HepG2 (cell line): ENCODE measurements at regions not wholly inside any gene's neighbourhood (a gene's known extent, or its start where the extent isn't known, plus 50 kb on each side); places are given as distances from the start of the nearest gene placed in this dataset.
A peak's percentile ranks its signal among the peaks of the same experiment; 100 is the strongest.

ENCODE experiments used
- CEBPB ChIP-seq: IDR thresholded peaks from 2 replicates; pipeline ENCODE4 v1.6.1; 2011; ENCODE audit warnings: low read depth, low read length, improper control_type of control experiment, borderline replicate concordance
- EP300 ChIP-seq, 3 experiments: sonication (generic) in 1 of 3; formaldehyde crosslinking in 1 of 3; IDR thresholded peaks; 2 replicates each; pipeline versions ENCODE4 v1.5.1 to v1.6.1; 2011 to 2020; ENCODE audit warnings: low read depth in 2 of 3, low read length in 2 of 3, borderline replicate concordance in 1 of 3, improper control_type of control experiment in 1 of 3, mild to moderate bottlenecking in 1 of 3, missing genetic modification reagents in 1 of 3, moderate library complexity in 1 of 3
- HMG20B ChIP-seq: conservative IDR thresholded peaks from 2 replicates; pipeline ENCODE4 v1.6.1; 2016; ENCODE audit warnings: missing genetic modification reagents, missing compliant biosample characterization
- NAIF1 ChIP-seq: sonication (generic); formaldehyde crosslinking; IDR thresholded peaks from 2 replicates; pipeline ENCODE4 v1.5.0; 2020; ENCODE audit warnings: mild to moderate bottlenecking, missing genetic modification reagents, borderline replicate concordance
- NONO ChIP-seq, 2 experiments: fragments of 450-650 bp in 1 of 2; sonication (generic) in 1 of 2; formaldehyde crosslinking in 1 of 2; IDR thresholded peaks in 1 of 2; conservative IDR thresholded peaks in 1 of 2; 2 replicates each; pipeline versions ENCODE4 v1.6.1 to v1.8.0; 2017 to 2022; ENCODE audit warnings: mild to moderate bottlenecking in 1 of 2, missing genetic modification reagents in 1 of 2, moderate library complexity in 1 of 2
- ONECUT2 ChIP-seq: sonication (generic); formaldehyde crosslinking; IDR thresholded peaks from 2 replicates; pipeline ENCODE4 v1.4.0; 2020; ENCODE audit warnings: missing genetic modification reagents
- SMAD9 ChIP-seq: sonication (generic); formaldehyde crosslinking; IDR thresholded peaks from 2 replicates; pipeline ENCODE4 v1.5.1; 2020; ENCODE audit warnings: mild to moderate bottlenecking, missing genetic modification reagents
- ZFP36L2 ChIP-seq: sonication (generic); formaldehyde crosslinking; IDR thresholded peaks from 2 replicates; pipeline ENCODE4 v1.4.0; 2020; ENCODE audit warnings: missing genetic modification reagents
- ZFX ChIP-seq: sonication (generic); formaldehyde crosslinking; IDR thresholded peaks from 2 replicates; pipeline ENCODE4 v1.4.0; 2020; ENCODE audit warnings: mild to moderate bottlenecking, low read depth, missing genetic modification reagents, moderate library complexity
- ZNF225 ChIP-seq: sonication (generic); formaldehyde crosslinking; IDR thresholded peaks from 2 replicates; pipeline ENCODE4 v1.4.0; 2020; ENCODE audit warnings: mild to moderate bottlenecking, missing genetic modification reagents
- ZNF3 ChIP-seq: IDR thresholded peaks from 2 replicates; pipeline ENCODE4 v1.7.0; 2017; ENCODE audit warnings: inconsistent platforms
- ZNF619 ChIP-seq: sonication (generic); formaldehyde crosslinking; IDR thresholded peaks from 2 replicates; pipeline ENCODE4 v1.4.0; 2020; ENCODE audit warnings: mild to moderate bottlenecking, missing genetic modification reagents
- ZNF674 ChIP-seq: sonication (generic); formaldehyde crosslinking; IDR thresholded peaks from 2 replicates; pipeline ENCODE4 v1.5.0; 2020; ENCODE audit warnings: low read depth, mild to moderate bottlenecking, missing genetic modification reagents
- ZNF747 ChIP-seq: sonication (generic); formaldehyde crosslinking; IDR thresholded peaks from 2 replicates; pipeline ENCODE4 v1.8.1; 2023; ENCODE audit warnings: missing genetic modification reagents, mild to moderate bottlenecking, borderline replicate concordance
- ZNF776 ChIP-seq: sonication (generic); formaldehyde crosslinking; IDR thresholded peaks from 2 replicates; pipeline ENCODE4 v1.4.0; 2020; ENCODE audit warnings: mild to moderate bottlenecking, missing genetic modification reagents
- ZSCAN20 ChIP-seq: sonication (generic); formaldehyde crosslinking; IDR thresholded peaks from 2 replicates; pipeline ENCODE4 v1.4.0; 2020; ENCODE audit warnings: missing genetic modification reagents, mild to moderate bottlenecking, borderline replicate concordance
- TF ChIP-seq, protein P1 (sequence below): sonication (generic); formaldehyde crosslinking; conservative IDR thresholded peaks from 2 replicates; pipeline ENCODE4 v1.8.1; 2023; ENCODE audit warnings: missing genetic modification reagents
- TF ChIP-seq, protein P2 (sequence below): sonication (generic); formaldehyde crosslinking; IDR thresholded peaks from 2 replicates; pipeline ENCODE4 v1.5.1; 2020; ENCODE audit warnings: mild to moderate bottlenecking, moderate library complexity, missing genetic modification reagents
- TF ChIP-seq, protein P3 (sequence below): sonication (generic); formaldehyde crosslinking; IDR thresholded peaks from 2 replicates; pipeline ENCODE4 v1.8.0; 2022; ENCODE audit warnings: mild to moderate bottlenecking, missing genetic modification reagents, moderate library complexity
- TF ChIP-seq, protein P4 (sequence below): sonication (generic); formaldehyde crosslinking; IDR thresholded peaks from 2 replicates; pipeline ENCODE4 v1.4.0; 2020; ENCODE audit warnings: missing genetic modification reagents

DNA sequence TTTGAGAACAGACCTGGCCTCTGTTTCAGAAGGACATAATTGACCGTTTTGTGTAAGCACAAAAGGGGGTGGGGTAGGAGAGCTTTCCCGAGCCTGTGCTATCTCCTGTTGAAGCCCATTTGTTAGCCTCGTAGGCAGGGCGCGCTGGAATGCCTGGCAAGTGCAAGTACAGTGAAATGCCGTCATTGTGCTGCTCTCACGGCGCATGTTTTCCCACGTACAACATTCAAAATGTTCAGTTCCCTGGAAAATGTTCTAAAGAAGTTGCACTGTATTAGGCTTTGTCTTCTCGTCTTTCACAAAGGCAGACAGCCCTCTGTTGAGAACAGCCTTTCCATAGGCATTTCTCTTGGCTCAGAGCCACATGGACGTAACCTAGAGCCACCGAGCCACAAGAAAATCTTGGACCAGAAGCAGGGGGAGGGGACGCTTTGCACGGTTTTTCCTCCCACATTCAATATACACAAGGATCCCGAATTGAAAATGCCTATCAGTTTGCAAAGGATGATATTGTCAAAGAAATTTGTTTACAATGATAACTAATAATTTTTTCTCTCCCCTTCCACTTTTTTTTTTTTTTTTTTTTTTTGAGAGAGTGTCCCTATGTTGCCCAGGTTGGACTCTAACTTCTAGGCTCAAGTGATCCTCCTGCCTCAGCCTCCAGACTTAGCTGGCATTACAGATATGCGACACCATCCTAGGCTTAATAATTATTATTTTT lies 54.6 kb upstream of the RAPGEF2 start (continued):
- TF ChIP-seq, protein P1, sequence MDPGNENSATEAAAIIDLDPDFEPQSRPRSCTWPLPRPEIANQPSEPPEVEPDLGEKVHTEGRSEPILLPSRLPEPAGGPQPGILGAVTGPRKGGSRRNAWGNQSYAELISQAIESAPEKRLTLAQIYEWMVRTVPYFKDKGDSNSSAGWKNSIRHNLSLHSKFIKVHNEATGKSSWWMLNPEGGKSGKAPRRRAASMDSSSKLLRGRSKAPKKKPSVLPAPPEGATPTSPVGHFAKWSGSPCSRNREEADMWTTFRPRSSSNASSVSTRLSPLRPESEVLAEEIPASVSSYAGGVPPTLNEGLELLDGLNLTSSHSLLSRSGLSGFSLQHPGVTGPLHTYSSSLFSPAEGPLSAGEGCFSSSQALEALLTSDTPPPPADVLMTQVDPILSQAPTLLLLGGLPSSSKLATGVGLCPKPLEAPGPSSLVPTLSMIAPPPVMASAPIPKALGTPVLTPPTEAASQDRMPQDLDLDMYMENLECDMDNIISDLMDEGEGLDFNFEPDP (CRISPR knock-in tag), result no peak
- TF ChIP-seq ZNF619 (CRISPR knock-in tag) (no peak), NONO (IDR thresholded peaks at IDR 0.05) (no peak), NONO (CRISPR knock-in tag; conservative IDR thresholded peaks at IDR 0.05) (no peak), ZNF776 (CRISPR knock-in tag) (no peak), ZNF3 (CRISPR knock-in tag) (no peak), CEBPB (no peak), HMG20B (CRISPR knock-in tag) (0 out of 2 replicates have a peak, but pooled peaks have one; percentile 19), ZNF674 (CRISPR knock-in tag) (no peak), NAIF1 (CRISPR knock-in tag) (no peak), ZFP36L2 (CRISPR knock-in tag) (no peak), ZNF747 (no peak), EP300 (IDR thresholded peaks at IDR 0.05; ENCODE audit: low read depth in 2 of 2, low read length in 2 of 2) (peak in 1 of 2 experiments; percentile 29; a peak in 1 of 4 replicates), EP300 (CRISPR knock-in tag; IDR thresholded peaks at IDR 0.05; ENCODE audit: borderline replicate concordance) (no peak), ZNF225 (CRISPR knock-in tag) (no peak), ZFX (CRISPR knock-in tag) (no peak; the same call in 1 of the 2 replicates), ZSCAN20 (no peak), SMAD9 (CRISPR knock-in tag) (no peak), ONECUT2 (CRISPR knock-in tag) (no peak)
- TF ChIP-seq, protein P2, sequence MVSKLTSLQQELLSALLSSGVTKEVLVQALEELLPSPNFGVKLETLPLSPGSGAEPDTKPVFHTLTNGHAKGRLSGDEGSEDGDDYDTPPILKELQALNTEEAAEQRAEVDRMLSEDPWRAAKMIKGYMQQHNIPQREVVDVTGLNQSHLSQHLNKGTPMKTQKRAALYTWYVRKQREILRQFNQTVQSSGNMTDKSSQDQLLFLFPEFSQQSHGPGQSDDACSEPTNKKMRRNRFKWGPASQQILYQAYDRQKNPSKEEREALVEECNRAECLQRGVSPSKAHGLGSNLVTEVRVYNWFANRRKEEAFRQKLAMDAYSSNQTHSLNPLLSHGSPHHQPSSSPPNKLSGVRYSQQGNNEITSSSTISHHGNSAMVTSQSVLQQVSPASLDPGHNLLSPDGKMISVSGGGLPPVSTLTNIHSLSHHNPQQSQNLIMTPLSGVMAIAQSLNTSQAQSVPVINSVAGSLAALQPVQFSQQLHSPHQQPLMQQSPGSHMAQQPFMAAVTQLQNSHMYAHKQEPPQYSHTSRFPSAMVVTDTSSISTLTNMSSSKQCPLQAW (CRISPR knock-in tag), result no peak
- TF ChIP-seq, protein P3, sequence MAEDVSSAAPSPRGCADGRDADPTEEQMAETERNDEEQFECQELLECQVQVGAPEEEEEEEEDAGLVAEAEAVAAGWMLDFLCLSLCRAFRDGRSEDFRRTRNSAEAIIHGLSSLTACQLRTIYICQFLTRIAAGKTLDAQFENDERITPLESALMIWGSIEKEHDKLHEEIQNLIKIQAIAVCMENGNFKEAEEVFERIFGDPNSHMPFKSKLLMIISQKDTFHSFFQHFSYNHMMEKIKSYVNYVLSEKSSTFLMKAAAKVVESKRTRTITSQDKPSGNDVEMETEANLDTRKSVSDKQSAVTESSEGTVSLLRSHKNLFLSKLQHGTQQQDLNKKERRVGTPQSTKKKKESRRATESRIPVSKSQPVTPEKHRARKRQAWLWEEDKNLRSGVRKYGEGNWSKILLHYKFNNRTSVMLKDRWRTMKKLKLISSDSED (CRISPR knock-in tag), result no peak
- TF ChIP-seq, protein P4, sequence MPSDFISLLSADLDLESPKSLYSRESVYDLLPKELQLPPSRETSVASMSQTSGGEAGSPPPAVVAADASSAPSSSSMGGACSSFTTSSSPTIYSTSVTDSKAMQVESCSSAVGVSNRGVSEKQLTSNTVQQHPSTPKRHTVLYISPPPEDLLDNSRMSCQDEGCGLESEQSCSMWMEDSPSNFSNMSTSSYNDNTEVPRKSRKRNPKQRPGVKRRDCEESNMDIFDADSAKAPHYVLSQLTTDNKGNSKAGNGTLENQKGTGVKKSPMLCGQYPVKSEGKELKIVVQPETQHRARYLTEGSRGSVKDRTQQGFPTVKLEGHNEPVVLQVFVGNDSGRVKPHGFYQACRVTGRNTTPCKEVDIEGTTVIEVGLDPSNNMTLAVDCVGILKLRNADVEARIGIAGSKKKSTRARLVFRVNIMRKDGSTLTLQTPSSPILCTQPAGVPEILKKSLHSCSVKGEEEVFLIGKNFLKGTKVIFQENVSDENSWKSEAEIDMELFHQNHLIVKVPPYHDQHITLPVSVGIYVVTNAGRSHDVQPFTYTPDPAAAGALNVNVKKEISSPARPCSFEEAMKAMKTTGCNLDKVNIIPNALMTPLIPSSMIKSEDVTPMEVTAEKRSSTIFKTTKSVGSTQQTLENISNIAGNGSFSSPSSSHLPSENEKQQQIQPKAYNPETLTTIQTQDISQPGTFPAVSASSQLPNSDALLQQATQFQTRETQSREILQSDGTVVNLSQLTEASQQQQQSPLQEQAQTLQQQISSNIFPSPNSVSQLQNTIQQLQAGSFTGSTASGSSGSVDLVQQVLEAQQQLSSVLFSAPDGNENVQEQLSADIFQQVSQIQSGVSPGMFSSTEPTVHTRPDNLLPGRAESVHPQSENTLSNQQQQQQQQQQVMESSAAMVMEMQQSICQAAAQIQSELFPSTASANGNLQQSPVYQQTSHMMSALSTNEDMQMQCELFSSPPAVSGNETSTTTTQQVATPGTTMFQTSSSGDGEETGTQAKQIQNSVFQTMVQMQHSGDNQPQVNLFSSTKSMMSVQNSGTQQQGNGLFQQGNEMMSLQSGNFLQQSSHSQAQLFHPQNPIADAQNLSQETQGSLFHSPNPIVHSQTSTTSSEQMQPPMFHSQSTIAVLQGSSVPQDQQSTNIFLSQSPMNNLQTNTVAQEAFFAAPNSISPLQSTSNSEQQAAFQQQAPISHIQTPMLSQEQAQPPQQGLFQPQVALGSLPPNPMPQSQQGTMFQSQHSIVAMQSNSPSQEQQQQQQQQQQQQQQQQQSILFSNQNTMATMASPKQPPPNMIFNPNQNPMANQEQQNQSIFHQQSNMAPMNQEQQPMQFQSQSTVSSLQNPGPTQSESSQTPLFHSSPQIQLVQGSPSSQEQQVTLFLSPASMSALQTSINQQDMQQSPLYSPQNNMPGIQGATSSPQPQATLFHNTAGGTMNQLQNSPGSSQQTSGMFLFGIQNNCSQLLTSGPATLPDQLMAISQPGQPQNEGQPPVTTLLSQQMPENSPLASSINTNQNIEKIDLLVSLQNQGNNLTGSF (CRISPR knock-in tag), result no peak
